H7 (cell line): ENCODE measurements at regions not wholly inside any gene's neighbourhood (a gene's known extent, or its start where the extent isn't known, plus 50 kb on each side); places are given as distances from the start of the nearest gene placed in this dataset.
"Not testable (repeated sequence)": the region's sequence is repeated elsewhere in the genome, so short reads cannot be mapped to it uniquely, and the experiment has no call there.

ENCODE experiments used
- DNase-seq: peaks from one replicate; pipeline ENCODE4 v3.0.0; 2012
- H3K27me3 ChIP-seq: 2 replicates; pipeline ENCODE4 v1.6.0; 2011; ENCODE audit warnings: mild to moderate bottlenecking, low read length; ENCODE audit not compliant: control insufficient read depth, insufficient read depth
- H3K36me3 ChIP-seq: replicated peaks from 2 replicates; pipeline ENCODE4 v1.5.1; 2011; ENCODE audit warnings: low read length; ENCODE audit not compliant: control insufficient read depth, insufficient read depth
- H3K4me3 ChIP-seq: 2 replicates; pipeline ENCODE4 v1.5.1; 2011; ENCODE audit warnings: low read depth, mild to moderate bottlenecking, control low read depth, low read length, moderate library complexity; ENCODE audit not compliant: insufficient read depth

DNA sequence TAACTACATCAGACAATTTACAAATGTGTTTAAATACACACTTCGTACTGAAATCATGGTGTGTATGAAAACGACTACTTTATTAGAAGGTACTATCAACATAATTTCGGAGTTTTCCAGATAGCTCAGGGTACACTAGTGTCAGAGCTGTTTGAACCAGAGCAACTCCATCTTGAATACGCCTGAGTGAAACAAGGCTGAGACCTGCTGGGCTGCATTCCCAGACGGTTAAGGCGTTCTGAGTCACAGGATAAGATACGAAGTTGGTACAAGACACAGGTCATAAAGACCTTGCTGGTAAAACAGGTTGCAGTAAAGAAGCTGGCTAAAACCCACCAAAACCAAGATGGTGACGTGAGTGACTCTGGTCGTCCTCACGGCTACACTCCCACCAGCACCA lies 167.6 kb downstream of the THBS2 start:
- Histone ChIP-seq H3K4me3 (no peak overlapping the region), H3K27me3 (no peaks in the 10 kb centered on the region), H3K36me3 (no peaks in the 10 kb centered on the region)
- DNase-seq = no peak

DNA sequence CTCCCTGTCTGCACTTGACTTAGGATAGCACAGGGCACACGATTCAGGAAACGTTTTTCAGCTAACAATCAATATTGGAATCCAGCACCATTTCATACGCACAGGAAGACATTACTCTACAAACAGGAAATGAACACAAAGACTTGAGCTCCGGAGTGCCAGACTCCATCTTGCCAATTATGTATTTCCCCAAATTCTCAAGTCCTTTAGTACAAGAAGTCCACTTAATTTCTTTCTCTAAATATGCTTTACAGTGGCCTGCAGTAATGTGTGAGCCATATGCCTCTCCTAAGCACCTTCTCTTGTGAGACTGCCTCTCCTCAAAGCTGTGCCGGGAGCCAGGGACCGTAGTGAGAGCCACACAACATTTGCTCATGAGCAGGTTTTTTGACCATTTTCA lies 168.2 kb downstream of the THBS2 start:
- H3K36me3 ChIP-seq = no peaks in the 10 kb centered on the region
- H3K4me3 ChIP-seq = no peak overlapping the region
- H3K27me3 ChIP-seq = no peaks in the 10 kb centered on the region
- no peak for DNase-seq

DNA sequence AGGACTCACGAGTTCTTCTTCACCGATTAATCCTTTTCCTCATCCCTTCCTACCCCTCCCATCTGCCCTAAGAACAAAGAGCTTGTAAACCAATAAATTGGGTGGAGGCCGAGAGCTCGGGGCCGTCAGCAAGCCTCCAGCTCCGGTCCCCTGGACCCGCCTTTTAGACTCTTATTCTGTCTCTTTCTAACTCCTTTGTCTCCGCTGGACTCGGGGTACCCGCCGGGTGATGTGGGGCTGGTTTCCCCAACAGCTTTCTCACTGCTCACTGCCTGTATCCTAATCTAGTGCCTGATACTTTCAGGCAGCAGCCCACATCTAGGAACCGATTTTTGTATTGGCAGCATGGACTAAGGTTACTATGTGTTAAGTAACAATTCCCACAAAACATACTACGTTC lies 169.1 kb downstream of the THBS2 start:
- H3K27me3 ChIP-seq, DNase-seq, H3K36me3 ChIP-seq, H3K4me3 ChIP-seq: not testable (repeated sequence)

DNA sequence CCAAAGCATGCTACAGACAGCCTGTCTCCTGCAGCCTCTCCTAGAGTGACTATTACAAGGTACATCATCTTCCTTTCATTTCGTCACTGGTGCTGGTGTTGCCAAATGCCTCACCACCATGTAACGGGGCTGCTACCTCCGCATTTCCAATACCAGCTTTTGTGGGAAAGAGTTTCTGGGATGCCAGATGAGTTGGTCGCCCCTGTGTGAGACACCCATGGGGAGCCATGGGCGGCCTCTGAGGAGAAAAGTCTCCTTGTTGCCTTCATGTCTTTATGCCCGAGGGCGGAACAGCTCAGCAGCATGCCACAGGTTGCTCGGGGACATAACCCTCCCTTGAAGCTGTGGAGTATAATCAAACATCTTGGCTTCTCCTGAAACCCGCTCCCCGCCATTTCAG lies 169.6 kb downstream of the THBS2 start:
- no peaks in the 10 kb centered on the region for H3K36me3 ChIP-seq
- no peak for DNase-seq
- no peaks in the 10 kb centered on the region for H3K27me3 ChIP-seq
- no peak overlapping the region for H3K4me3 ChIP-seq

DNA sequence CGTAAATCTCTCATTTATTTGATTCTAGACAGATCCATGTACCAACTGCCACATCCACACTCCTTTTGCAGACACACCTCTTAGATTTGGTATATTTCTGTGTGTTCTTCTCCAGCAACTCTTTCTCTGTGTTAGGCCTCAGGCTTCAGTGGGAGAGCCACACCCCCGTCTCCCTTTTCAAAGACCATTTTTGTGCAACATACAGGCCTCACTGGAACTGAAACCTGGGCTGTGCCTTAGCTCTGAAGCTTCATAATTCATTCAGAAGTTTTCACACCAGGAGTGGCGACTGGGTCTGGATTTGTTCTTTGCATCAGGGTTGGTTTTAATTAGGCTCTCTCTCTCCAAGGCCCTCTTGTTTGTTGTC lies 170.2 kb downstream of the THBS2 start:
- H3K27me3 ChIP-seq = no peaks in the 10 kb centered on the region
- H3K36me3 ChIP-seq = no peaks in the 10 kb centered on the region
- DNase-seq = no peak
- no peak overlapping the region for H3K4me3 ChIP-seq

DNA sequence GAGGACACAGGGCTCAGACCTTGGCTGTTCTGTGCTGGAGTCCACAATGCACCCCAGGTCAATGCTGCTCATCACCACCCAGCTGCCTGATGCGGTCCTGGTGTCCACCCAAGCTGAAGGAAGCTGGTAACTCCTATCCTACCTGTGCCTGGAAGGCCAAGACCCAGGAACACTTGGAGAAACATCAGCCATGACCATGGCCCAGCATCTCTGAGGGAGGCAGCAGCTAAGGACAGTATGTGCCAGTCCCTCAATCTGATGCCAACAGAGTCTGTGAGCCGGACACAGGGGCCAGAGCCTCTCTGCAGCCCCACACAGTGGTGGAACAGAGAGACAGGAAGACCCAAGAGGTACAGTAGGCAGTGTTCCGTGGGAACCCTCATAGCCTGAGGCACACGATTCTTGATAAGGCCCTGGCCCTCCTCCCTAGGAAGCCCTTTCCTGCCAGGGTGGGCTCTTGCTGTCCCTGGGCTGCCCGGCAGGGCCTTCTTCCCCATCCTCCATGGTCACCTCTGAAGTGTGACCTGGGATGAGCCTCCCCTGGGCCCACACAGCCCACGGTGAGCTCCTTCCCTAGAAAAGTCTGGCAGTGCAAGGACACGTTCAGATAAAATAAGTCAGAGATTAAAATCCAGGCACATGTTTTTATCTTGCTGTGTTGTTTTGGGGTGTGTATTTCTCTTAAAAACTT lies 170.7 kb downstream of the THBS2 start:
- Histone ChIP-seq H3K4me3 (no peak overlapping the region), H3K36me3 (no peaks in the 10 kb centered on the region), H3K27me3 (no peaks in the 10 kb centered on the region)
- DNase-seq = no peak

DNA sequence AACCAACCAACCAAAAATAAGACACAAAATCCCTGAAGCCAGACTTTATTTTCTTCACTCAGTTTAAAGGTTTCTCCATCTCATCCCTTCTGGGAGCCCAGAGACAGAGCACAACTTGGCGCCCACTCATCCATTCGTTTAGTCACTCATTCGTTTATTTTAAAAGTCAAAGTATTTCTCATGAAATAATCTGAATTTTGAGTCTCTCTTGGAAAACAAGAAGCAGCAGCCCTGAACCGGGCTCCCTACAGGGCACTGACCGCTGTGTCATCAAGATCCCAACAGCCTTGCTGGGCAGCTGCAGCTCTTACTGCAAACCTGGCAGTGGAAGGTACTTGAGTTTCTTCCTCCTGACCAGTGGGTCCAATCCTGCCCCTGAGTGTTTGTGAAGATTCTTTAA lies 171.6 kb downstream of the THBS2 start:
- DNase-seq = no peak
- Histone ChIP-seq H3K27me3 (no peaks in the 10 kb centered on the region), H3K4me3 (no peak overlapping the region), H3K36me3 (no peaks in the 10 kb centered on the region)

DNA sequence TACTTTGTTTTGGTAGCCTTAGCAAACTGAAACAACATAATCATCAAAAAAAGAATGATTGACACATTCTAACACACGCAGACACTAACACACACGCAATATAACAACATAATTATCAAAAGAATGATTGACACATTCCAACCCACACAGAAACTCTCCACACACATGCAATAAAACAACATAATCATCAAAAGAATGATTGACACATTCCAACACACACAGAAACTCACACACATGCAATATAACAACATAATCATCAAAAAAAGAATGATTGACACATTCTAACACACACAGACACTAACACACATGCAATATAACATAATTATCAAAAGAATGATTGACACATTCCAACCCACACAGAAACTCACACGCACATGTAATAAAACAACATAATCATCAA lies 172.4 kb downstream of the THBS2 start:
- Histone ChIP-seq H3K27me3 (no peaks in the 10 kb centered on the region), H3K36me3 (no peaks in the 10 kb centered on the region), H3K4me3 (no peak overlapping the region)
- DNase-seq = no peak

DNA sequence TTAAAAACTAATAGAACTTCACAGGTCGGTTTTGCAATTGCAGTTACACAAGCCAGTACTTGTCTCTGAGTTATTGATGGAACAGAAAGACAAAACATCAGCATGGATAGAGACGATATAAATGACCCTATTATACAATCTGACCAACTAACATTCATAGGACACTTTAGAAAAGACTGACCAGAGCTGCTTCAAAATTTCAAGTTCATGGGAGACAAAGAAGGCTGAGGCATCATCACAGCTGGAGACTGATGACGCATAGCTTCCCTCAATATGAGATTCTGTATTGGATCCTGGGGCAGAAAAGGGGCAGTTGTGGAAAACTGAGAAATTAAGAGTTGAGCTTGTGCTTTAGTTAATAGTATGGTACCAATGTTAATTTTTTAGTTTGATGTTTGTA lies 174.0 kb downstream of the THBS2 start:
- no peak for DNase-seq
- no peak overlapping the region for H3K4me3 ChIP-seq
- no peaks in the 10 kb centered on the region for H3K27me3 ChIP-seq

DNA sequence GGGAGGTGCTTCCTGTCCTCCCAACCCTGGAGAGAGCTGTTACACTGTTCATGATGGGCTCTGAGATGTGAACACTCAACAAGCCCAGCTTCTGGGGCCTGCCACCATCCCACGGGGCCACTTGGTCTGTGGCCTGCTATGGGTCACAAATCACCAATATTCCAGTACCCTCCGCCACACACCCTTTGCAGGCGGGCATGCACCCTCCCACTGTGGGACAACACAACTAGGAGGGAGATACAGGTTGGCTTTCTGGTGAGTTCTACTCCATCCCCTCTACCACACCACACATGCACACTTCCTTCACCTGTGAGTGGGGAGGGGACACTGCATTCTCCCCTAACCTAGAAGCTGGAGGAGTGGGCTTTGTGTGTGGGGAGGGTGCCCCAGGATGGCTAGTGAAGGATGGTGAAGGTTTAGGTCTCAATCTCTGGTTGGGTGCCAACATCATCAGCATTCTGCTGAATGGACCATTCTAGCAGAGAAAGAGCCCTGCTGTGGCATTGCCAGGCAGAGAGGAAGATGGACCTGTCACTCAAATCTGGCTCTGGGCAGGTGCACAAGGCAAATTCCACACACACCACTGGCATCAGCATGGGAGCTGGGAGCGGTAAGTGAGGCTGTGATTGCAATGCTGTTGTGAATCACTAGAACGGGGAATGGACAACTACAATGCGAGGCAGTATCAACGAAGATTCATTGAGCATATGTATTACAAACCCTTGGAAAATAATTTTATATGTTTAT lies 175.1 kb downstream of the THBS2 start:
- H3K27me3 ChIP-seq = no peaks in the 10 kb centered on the region
- no peak for DNase-seq
- H3K4me3 ChIP-seq = no peak overlapping the region
- H3K36me3 ChIP-seq = no peaks in the 10 kb centered on the region

More for the DNA sequence above, 174.0 kb downstream of the THBS2 start:
- no peaks in the 10 kb centered on the region for H3K36me3 ChIP-seq

DNA sequence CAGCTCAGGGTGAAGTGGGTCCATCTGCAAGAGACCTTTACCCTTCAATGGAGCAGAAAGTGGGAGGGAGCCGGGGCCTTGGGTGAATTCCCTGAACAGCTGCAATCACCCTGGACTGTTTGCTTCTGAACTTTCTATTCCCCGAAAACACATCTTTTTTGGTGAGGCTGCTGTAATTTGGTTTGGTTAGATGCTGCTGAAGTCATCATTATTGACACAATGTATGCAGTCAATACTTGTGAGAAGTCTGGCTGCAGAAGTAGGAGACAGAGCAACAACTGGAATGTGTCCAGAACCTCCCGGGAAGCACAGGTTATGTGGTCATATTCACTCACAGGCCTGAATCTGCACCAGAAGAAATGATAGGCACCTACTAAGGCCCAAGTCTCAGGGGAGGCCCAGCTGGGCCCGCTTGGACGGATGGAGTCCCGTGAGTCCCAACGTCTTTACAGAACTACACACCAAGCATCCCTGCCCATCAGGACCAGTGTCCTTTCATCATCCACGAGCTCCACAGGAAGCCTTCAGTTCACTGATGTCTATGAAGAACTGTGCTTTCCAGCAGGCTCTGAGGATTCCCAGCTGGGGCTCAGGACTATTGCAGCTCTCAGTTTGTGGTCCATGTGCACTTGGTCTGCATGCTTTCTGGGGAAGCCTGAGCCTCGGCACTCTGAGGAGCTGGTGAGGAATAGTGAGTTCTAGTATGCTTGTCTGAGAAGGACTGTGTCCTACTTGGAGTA lies 177.6 kb downstream of the THBS2 start:
- H3K36me3 ChIP-seq = no peaks in the 10 kb centered on the region
- H3K4me3 ChIP-seq = no peak overlapping the region
- H3K27me3 ChIP-seq = no peaks in the 10 kb centered on the region
- no peak for DNase-seq

DNA sequence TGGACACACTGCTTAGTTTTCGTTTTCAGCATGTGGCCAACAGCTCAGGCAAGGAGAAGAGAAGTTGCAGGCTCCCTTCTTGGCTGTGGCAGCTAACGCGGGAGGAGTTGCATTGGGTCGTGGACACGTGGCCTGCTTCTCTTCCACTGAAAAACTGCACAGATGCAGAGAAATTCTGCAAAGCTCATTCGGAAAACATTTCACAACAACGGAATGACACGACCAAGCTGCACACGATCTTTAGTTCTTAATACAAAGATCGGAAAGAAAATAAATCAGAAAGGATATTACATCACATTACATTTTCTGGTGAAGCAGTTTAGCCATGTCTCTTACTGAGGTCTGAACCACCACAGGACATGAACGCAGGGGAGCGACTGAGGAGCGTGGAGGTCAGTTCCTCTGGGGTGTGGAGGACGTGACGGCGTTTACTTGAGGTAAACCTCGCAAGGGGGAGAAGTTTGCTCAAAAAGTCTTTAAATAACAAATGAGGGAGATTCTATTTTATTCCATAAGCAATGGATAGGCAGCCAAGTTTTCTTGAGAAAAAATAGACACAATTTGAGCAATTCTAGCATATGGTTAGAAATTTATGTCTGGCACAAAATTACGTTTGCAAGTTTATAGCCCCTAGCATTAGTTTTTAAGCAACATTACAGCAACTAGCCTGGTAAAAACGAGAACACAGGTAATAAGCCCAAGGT lies 178.3 kb downstream of the THBS2 start:
- Histone ChIP-seq H3K4me3 (no peak overlapping the region), H3K27me3 (no peaks in the 10 kb centered on the region)
- DNase-seq = no peak

DNA sequence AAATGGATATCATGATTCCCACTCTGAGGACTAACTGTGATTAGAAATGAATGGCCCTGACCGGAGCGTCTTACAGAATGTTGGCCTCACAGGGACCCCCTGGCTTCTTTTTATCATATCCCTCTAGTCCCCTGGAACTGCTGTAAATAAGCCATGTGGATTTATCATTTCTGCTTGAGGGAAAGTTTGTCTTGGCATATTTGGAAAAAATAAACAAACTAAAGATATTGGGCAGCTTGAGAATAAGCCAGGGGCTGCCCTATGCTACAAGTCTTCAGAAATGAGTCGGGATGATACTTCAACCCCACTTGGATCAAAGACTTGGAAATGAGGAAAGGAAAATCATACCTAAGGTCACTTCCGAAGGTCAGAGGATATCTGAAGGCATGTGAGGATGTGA lies 179.1 kb downstream of the THBS2 start:
- Histone ChIP-seq H3K27me3 (no peaks in the 10 kb centered on the region), H3K36me3 (no peaks in the 10 kb centered on the region), H3K4me3 (no peak overlapping the region)
- no peak for DNase-seq

More for the DNA sequence above, 178.3 kb downstream of the THBS2 start:
- H3K36me3 ChIP-seq = no peaks in the 10 kb centered on the region

DNA sequence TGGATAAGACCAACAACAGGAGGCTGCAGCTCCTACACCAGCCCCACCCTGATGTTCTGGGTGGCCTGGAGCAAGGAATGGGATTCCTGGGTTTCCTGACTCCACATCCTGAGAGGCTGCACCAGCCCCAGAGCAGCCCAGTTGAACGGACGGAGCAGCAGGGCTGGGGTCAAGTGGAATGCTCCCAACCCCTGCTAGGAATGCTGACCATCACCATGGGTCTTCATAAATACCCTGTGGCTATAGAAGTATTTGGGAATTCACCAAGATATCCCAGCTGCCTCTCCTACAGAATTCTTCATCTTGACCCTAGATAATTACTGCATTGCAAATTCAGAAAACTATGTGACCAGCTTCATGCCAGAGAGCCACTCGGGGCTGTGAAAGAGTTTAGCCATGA lies 180.3 kb downstream of the THBS2 start:
- no peaks in the 10 kb centered on the region for H3K36me3 ChIP-seq
- H3K27me3 ChIP-seq = no peaks in the 10 kb centered on the region
- no peak overlapping the region for H3K4me3 ChIP-seq
- no peak for DNase-seq
